ENCODE measurements at regions not wholly inside any gene's neighbourhood (a gene's known extent, or its start where the extent isn't known, plus 50 kb on each side); places are given as distances from the start of the nearest gene placed in this dataset.

DNA sequence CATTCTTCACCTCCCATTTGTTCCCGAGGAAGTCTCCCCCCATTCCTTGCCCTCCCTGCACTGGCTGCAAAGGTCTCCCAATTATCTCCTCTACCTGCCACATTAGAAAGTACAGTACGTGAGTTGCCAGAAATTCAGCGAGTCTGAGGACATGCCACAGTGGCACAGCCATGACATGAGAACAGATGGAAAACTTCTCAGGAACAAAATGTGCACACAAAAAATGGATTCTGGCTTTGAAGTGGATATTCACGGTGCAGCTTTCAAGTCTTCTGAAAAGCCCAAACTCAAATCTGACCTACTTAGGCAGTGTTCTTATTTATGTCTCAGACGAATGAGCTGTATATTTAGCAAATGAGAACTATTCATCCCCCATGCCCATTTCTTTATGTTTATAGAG, 269.1 kb upstream of the ARID1B start:
- TF ChIP-seq, protein P1, sequence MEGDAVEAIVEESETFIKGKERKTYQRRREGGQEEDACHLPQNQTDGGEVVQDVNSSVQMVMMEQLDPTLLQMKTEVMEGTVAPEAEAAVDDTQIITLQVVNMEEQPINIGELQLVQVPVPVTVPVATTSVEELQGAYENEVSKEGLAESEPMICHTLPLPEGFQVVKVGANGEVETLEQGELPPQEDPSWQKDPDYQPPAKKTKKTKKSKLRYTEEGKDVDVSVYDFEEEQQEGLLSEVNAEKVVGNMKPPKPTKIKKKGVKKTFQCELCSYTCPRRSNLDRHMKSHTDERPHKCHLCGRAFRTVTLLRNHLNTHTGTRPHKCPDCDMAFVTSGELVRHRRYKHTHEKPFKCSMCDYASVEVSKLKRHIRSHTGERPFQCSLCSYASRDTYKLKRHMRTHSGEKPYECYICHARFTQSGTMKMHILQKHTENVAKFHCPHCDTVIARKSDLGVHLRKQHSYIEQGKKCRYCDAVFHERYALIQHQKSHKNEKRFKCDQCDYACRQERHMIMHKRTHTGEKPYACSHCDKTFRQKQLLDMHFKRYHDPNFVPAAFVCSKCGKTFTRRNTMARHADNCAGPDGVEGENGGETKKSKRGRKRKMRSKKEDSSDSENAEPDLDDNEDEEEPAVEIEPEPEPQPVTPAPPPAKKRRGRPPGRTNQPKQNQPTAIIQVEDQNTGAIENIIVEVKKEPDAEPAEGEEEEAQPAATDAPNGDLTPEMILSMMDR (IDR thresholded peaks at IDR 0.05; ENCODE audit: low read length) = no peak
- TF ChIP-seq EZH2 (optimal IDR thresholded peaks at IDR 0.05; ENCODE audit: low read depth, low read length) = no peak
